AG04450 (cell line): ENCODE measurements at regions not wholly inside any gene's neighbourhood (a gene's known extent, or its start where the extent isn't known, plus 50 kb on each side); places are given as distances from the start of the nearest gene placed in this dataset.

Source experiments
- CTCF ChIA-PET: fragments of 300-600, 350-600 bp; formaldehyde crosslinking; extraction: SDS; loops from one replicate; lab custom pipeline; 2022; ENCODE audit warnings: antibody characterized with exemption, inconsistent platforms; lab: Charles Lee
- POLR2A ChIA-PET: fragments of 350-600 bp; formaldehyde crosslinking; extraction: SDS; loops from one replicate; lab custom pipeline; 2021; ENCODE audit warnings: antibody characterized with exemption, inconsistent platforms; lab: Yijun Ruan, JAX
- DNase-seq: peaks from one replicate; pipeline ENCODE4 v3.0.0-alpha.2; 2011; ENCODE audit warnings: low read depth, low spot score
- H3K27ac ChIP-seq: one replicate; pipeline ENCODE4 v1.5.1; 2012; ENCODE audit warnings: low read depth, low read length, control low read depth
- H3K27me3 ChIP-seq: one replicate; pipeline ENCODE4 v1.6.0; 2012; ENCODE audit warnings: low read length; ENCODE audit not compliant: control insufficient read depth, insufficient read depth
- H3K4me3 ChIP-seq: 2 replicates; pipeline ENCODE4 v1.5.1; 2011; ENCODE audit warnings: mild to moderate bottlenecking, low read depth, low read length, control low read depth
- H3K9me3 ChIP-seq: 2 replicates; pipeline ENCODE4 v1.5.1; 2012; ENCODE audit warnings: low read length; ENCODE audit not compliant: control insufficient read depth, insufficient read depth
- CTCF ChIP-seq: IDR thresholded peaks from 2 replicates; pipeline ENCODE4 v1.5.1; 2011; ENCODE audit warnings: low read depth, low read length, control low read depth, inconsistent platforms

- POLR2A ChIA-PET: no interaction called here
These were observed 471.8 kb upstream of the ARHGEF26 start for GRCh38 chr3:153649286-153649839.

GRCh38 chr3:153652076-153652475, 469.1 kb upstream of the ARHGEF26 start:
- Histone ChIP-seq H3K27me3 (no peaks in the 10 kb centered on the region), H3K27ac (no peak overlapping the region), H3K4me3 (no peak overlapping the region), H3K9me3 (no peaks in the 10 kb centered on the region)
- no peak for DNase-seq
- CTCF ChIA-PET: no interaction called here
- POLR2A ChIA-PET: no interaction called here
- TF ChIP-seq CTCF: no peak

More at GRCh38 chr3:153649286-153649839, 471.8 kb upstream of the ARHGEF26 start:
- DNase-seq: no peak
- Histone ChIP-seq H3K9me3 (no peaks in the 10 kb centered on the region), H3K27me3 (no peaks in the 10 kb centered on the region), H3K27ac (no peak overlapping the region), H3K4me3 (no peak overlapping the region)
- TF ChIP-seq CTCF: no peak
- CTCF ChIA-PET: no interaction called here

DNA sequence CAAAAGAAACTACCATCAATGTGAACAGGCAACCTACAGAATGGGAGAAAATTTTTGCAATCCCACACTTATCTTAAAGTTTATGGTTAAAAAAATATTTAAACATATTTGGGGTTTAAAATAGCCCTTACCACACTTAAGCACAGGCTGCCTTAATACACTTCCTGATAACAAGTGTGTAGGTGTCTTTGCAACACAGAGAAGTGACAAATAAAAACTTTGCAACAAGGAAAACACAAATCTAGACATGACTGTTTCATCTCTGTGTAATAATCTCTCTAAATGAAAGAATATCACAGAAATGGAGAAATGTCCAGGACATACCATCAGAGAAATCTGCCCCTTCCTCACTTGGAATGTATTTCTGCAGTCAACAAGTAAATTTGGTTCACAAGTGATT, 464.1 kb upstream of the ARHGEF26 start:
- DNase-seq: no peak
- H3K27me3 ChIP-seq: no peaks in the 10 kb centered on the region
- ChIA-PET CTCF (no interaction called here), POLR2A (no interaction called here)
- H3K9me3 ChIP-seq: no peaks in the 10 kb centered on the region
- TF ChIP-seq CTCF: no peak
- no peak overlapping the region for H3K4me3 ChIP-seq
- no peak overlapping the region for H3K27ac ChIP-seq

DNA sequence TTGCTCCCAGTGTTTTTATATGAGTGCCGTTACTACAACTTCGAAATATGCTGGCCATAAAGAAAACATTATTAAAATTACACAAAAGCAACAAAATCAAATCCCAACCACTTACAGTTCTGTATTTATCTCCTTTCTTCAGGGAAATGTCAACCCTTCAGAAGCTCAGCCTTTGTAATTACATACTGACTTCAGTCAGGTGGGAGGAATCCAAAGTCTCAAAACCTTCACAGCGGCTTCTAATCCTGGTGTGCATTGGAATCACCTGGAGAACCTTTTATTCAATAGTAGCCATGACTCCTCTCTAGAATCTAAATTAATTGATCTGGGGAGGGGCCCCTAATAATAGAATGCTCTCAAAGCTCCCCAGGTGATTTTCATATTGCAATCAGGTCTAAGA, 463.7 kb upstream of the ARHGEF26 start:
- ChIA-PET CTCF (no interaction called here), POLR2A (no interaction called here)
- Histone ChIP-seq H3K27ac (no peak overlapping the region), H3K4me3 (no peak overlapping the region), H3K9me3 (no peaks in the 10 kb centered on the region), H3K27me3 (no peaks in the 10 kb centered on the region)
- TF ChIP-seq CTCF: no peak
- no peak for DNase-seq

DNA sequence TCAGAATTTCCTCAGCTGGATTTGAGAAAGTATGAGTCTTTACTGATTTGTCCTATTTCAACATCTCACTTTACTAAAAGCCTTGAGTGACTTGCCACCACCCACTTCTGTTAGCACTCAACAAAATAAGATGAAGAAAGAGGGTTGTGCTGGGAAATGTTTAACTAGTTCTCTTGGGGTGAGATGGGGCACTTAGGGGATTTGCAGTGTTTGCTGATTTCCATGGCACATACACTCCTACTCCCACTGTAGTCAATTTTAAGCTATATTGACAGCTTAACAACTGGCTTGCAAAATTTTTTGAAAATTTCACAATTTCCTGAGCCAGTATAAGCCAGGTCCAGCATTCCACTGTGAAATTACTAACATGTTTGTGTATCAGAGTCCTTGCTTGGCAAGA, 463.1 kb upstream of the ARHGEF26 start:
- H3K9me3 ChIP-seq: no peaks in the 10 kb centered on the region
- ChIA-PET POLR2A (no interaction called here), CTCF (no interaction called here)
- no peak overlapping the region for H3K4me3 ChIP-seq
- H3K27ac ChIP-seq: no peak overlapping the region
- TF ChIP-seq CTCF: no peak
- H3K27me3 ChIP-seq: no peaks in the 10 kb centered on the region
- DNase-seq: no peak
